ENCODE measurements at regions not wholly inside any gene's neighbourhood (a gene's known extent, or its start where the extent isn't known, plus 50 kb on each side); places are given as distances from the start of the nearest gene placed in this dataset.

GRCh38 chr6:8557014-8557748 lies 121.8 kb upstream of the SLC35B3 start:
- no peaks in the 10 kb centered on the region for H3K4me1 ChIP-seq
- H3K9me3 ChIP-seq, result no peaks in the 10 kb centered on the region
- intact Hi-C loops (cut with DNase I; ENCODE audit: low total_unique reads), result no loop called here

DNA sequence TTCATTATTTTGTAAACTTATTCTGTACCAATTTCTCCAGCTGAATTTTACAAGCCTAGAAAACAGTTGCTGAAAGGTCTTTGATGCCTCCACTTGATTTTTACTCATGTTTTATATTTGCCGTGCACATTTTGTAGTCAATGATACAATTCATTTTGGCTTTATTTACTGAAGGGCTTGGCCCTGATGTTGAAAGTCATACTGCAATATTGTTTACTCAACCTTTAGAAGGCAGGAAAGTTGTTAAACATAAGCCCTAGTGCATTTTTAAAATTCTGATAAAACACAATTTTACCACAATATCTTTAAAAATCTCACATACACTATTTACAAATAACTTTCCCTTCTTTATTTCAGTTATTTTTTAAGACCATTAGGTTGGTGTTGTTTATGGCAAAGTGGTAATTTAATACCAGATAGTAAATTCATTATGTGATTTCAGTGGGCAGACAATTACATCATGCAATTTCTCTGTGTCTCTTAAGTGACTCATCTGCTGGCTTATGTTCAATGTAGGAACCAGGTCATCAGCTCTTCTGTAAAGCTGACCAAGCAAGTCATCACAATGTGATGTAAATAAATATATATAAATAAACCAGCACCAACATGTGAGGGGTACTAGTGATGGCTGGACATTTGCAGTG lies 121.1 kb upstream of the SLC35B3 start:
- no peak for DNase-seq
- Histone ChIP-seq H3K36me3 (no peaks in the 10 kb centered on the region), H3K27me3 (no peaks in the 10 kb centered on the region), H3K9me3 (no peaks in the 10 kb centered on the region), H3K4me1 (no peaks in the 10 kb centered on the region), H3K27ac (no peak overlapping the region), H3K4me3 (no peak overlapping the region)
- intact Hi-C loops (cut with DNase I; ENCODE audit: low total_unique reads), result no loop called here
- TF ChIP-seq POLR2A (IDR thresholded peaks at IDR 0.05) (no peak), CTCF (IDR thresholded peaks at IDR 0.05) (no peak)

More at GRCh38 chr6:8557014-8557748, 121.8 kb upstream of the SLC35B3 start:
- Histone ChIP-seq H3K36me3 (no peaks in the 10 kb centered on the region), H3K27me3 (no peaks in the 10 kb centered on the region), H3K27ac (no peak overlapping the region), H3K4me3 (no peak overlapping the region)
- no peak for DNase-seq
- TF ChIP-seq POLR2A (IDR thresholded peaks at IDR 0.05), result no peak
- no peak for TF ChIP-seq CTCF (IDR thresholded peaks at IDR 0.05)

DNA sequence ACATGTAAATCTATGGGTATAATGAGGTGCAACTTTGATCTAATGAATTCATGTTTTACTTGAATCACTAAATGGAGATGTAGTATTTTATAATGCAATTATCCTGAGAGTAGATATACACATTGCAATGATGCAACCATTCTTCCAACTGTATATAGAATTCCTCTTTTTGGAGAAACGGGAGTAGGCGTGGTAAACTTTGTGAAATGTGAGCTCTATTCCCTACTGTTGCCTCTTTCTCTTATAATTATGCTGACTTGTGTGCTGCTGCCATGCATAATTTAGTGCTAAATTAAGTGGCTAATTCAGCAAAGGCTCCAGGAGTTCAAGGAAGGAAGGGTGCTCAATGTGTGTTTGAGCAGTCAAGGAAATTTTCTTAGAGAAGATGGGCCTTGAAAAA lies 116.6 kb upstream of the SLC35B3 start:
- no peak for DNase-seq
- no peak overlapping the region for H3K4me3 ChIP-seq
- no peak overlapping the region for H3K27ac ChIP-seq
- intact Hi-C loops (cut with DNase I; ENCODE audit: low total_unique reads), result no loop called here
- H3K4me1 ChIP-seq, result no peaks in the 10 kb centered on the region
- no peaks in the 10 kb centered on the region for H3K27me3 ChIP-seq
- H3K36me3 ChIP-seq, result no peaks in the 10 kb centered on the region
- TF ChIP-seq POLR2A (IDR thresholded peaks at IDR 0.05) (no peak), CTCF (IDR thresholded peaks at IDR 0.05) (no peak)
- no peaks in the 10 kb centered on the region for H3K9me3 ChIP-seq

DNA sequence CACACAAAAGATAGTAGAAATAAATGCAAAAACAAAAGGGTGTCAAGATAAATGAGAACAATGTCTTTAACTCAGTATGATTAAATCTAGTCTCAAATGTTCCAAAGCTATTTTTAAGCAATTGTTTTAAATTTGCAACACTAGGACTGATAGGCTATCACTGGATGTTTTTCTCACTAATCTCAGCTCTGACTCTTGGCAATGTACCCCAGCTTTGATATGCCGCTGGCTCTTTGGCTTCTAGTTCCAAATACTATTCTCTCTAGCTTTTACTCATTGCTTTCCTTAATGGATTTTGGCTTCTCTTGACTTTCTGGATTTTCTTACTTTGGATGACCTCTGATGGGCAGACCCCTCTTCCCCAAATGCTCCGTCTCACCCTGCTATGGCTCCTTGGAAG lies 116.0 kb upstream of the SLC35B3 start:
- TF ChIP-seq CTCF (IDR thresholded peaks at IDR 0.05) (no peak), POLR2A (IDR thresholded peaks at IDR 0.05) (no peak)

DNA sequence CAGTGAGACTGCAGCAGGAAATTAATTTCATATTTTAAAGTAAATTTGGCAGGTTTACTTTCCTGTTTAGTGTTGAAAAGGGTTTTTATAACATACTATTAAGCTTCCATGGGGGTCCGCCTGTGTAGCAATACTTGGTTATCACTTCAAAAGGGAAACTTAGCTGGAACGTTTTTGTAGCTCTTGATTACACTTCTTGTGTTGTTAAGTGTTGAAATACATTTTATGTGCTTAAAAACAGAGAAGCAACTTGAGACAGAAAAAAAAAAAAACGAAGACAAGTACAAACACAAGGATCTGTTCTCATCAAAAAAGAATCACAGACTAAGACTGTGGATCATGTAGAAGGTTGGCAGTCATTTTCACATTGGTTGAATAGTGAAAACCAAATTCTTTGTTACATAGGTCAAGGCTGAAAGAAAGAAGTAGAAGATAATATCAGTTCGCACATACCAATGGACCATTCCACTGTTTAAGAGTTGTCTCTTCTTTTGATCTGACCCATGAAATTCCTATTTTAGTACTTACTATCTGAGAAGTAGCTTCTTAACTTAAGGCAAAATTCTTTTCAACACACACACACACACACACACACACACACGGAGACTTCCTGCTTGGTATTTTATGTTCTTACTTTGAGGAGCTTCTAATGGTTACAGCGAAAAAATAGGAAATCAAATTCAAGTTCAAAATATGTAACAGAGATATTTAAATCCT lies 113.9 kb upstream of the SLC35B3 start:
- no peak for DNase-seq
- Histone ChIP-seq H3K4me3 (no peak overlapping the region), H3K36me3 (no peaks in the 10 kb centered on the region), H3K27me3 (no peaks in the 10 kb centered on the region), H3K9me3 (no peaks in the 10 kb centered on the region), H3K4me1 (no peaks in the 10 kb centered on the region), H3K27ac (no peak overlapping the region)
- intact Hi-C loops (cut with DNase I; ENCODE audit: low total_unique reads), result no loop called here
- TF ChIP-seq POLR2A (IDR thresholded peaks at IDR 0.05), result no peak
- no peak for TF ChIP-seq CTCF (IDR thresholded peaks at IDR 0.05)

More for the DNA sequence above, 116.0 kb upstream of the SLC35B3 start:
- Histone ChIP-seq H3K27me3 (no peaks in the 10 kb centered on the region), H3K36me3 (no peaks in the 10 kb centered on the region), H3K4me1 (no peaks in the 10 kb centered on the region), H3K27ac (no peak overlapping the region), H3K9me3 (no peaks in the 10 kb centered on the region), H3K4me3 (no peak overlapping the region)
- intact Hi-C loops (cut with DNase I; ENCODE audit: low total_unique reads), result no loop called here
- no peak for DNase-seq

Data from uterus (tissue), 3 donors.